ENCODE measurements at regions not wholly inside any gene's neighbourhood (a gene's known extent, or its start where the extent isn't known, plus 50 kb on each side); places are given as distances from the start of the nearest gene placed in this dataset.

- TF ChIP-seq CTCF (IDR thresholded peaks at IDR 0.05; ENCODE audit: low read length) = no peak
- TF ChIP-seq EZH2 (optimal IDR thresholded peaks at IDR 0.05; ENCODE audit: low read depth, low read length) = no peak
Measured at GRCh38 chr3:72536206-72536877, 311.9 kb downstream of the SHQ1 start.
